Endothelial cell of umbilical vein (primary cell): ENCODE measurements at regions not wholly inside any gene's neighbourhood (a gene's known extent, or its start where the extent isn't known, plus 50 kb on each side); places are given as distances from the start of the nearest gene placed in this dataset.

Source experiments
- BruUV-seq: library from RNA; stranded (reverse); fragments of 400-500 nt; replicated peaks from 2 replicates; lab custom pipeline; 2021; lab: Mats Ljungman, UMichigan
- CTCF ChIA-PET: fragments of 300-600, 350-600 bp; sonication (Branson Sonifier 250); formaldehyde crosslinking; loops from one replicate; lab custom pipeline; 2021; ENCODE audit warnings: antibody characterized with exemption, inconsistent platforms; lab: Charles Lee
- POLR2A ChIA-PET: fragments of 300-600, 350-600 bp; sonication (Branson Sonifier 250); formaldehyde crosslinking; loops from one replicate; lab custom pipeline; 2021; ENCODE audit warnings: antibody characterized with exemption, inconsistent platforms; lab: Charles Lee
- DNase-seq: peaks from one replicate; pipeline ENCODE4 v3.0.0-alpha.2; 2011; ENCODE audit warnings: low read depth, low spot score
- FAIRE-seq: peaks from 2 replicates; lab custom pipeline; 2011; peaks lifted over from hg19 to GRCh38; lab: Jason Lieb, UNC
- H2AFZ ChIP-seq: 2 replicates; pipeline ENCODE4 v1.6.0; 2012; ENCODE audit warnings: low read depth, low read length, control low read depth, inconsistent platforms
- H3K27ac ChIP-seq: 2 replicates; pipeline ENCODE4 v1.5.1; 2011; ENCODE audit warnings: low read depth, mild to moderate bottlenecking, control low read depth, low read length, moderate library complexity; ENCODE audit not compliant: insufficient read depth
- H3K27me3 ChIP-seq, 2 experiments: 2 replicates each; pipeline versions ENCODE4 v1.6.0 to v1.6.1; 2011; ENCODE audit warnings: low read length in 2 of 2, mixed read lengths in 1 of 2; ENCODE audit not compliant: control insufficient read depth in 2 of 2, insufficient read depth in 2 of 2
- H3K36me3 ChIP-seq, 2 experiments: 2 replicates in 1 of 2; 3 replicates in 1 of 2; pipeline ENCODE4 v1.5.1; 2011; ENCODE audit warnings: low read length in 2 of 2, mild to moderate bottlenecking in 1 of 2, moderate library complexity in 1 of 2; ENCODE audit not compliant: control insufficient read depth in 2 of 2, insufficient read depth in 2 of 2; ENCODE audit errors: extremely low read depth in 1 of 2
- H3K4me1 ChIP-seq: 3 replicates; pipeline ENCODE4 v1.5.1; 2011; ENCODE audit warnings: mild to moderate bottlenecking, low read length; ENCODE audit not compliant: control insufficient read depth, insufficient read depth; ENCODE audit errors: extremely low read depth
- H3K4me2 ChIP-seq: 2 replicates; pipeline ENCODE4 v1.6.1; 2011; ENCODE audit warnings: low read length, control low read depth, mixed read lengths; ENCODE audit not compliant: insufficient read depth
- H3K4me3 ChIP-seq, 3 experiments: fragments of 200-600 bp in 1 of 3; sonication (generic), shearing (Covaris generic) in 1 of 3; replicated peaks in 1 of 3; 2 replicates each; pipeline ENCODE4 v1.5.1; 2011 to 2016; ENCODE audit warnings: control low read depth in 3 of 3, low read length in 3 of 3, mild to moderate bottlenecking in 2 of 3, inconsistent platforms in 1 of 3, low read depth in 1 of 3, moderate library complexity in 1 of 3; ENCODE audit not compliant: insufficient read depth in 1 of 3
- H3K79me2 ChIP-seq: 2 replicates; pipeline ENCODE4 v1.6.0; 2012; ENCODE audit warnings: low read length, inconsistent platforms; ENCODE audit not compliant: control insufficient read depth, insufficient read depth
- H3K9ac ChIP-seq: replicated peaks from 2 replicates; pipeline ENCODE3; 2011; ENCODE audit warnings: low read length, control low read depth; ENCODE audit not compliant: insufficient read depth; ENCODE audit errors: extremely low read depth
- H3K9me1 ChIP-seq: replicated peaks from 3 replicates; pipeline ENCODE4 v1.6.0; 2011; ENCODE audit warnings: mild to moderate bottlenecking, low read length; ENCODE audit not compliant: control insufficient read depth, insufficient read depth; ENCODE audit errors: extremely low read depth
- H3K9me3 ChIP-seq: replicated peaks from 2 replicates; pipeline ENCODE4 v1.5.1; 2012; ENCODE audit warnings: low read length, inconsistent platforms; ENCODE audit not compliant: control insufficient read depth, insufficient read depth
- H4K20me1 ChIP-seq: replicated peaks from 2 replicates; pipeline ENCODE3; 2011; ENCODE audit warnings: mild to moderate bottlenecking, low read length; ENCODE audit not compliant: control insufficient read depth, insufficient read depth; ENCODE audit errors: extremely low read depth
- EZH2 ChIP-seq: IDR thresholded peaks from 2 replicates; pipeline ENCODE4 v1.6.1; 2012; ENCODE audit warnings: borderline replicate concordance, low read depth, mild to moderate bottlenecking, moderate library complexity, low read length, inconsistent platforms; ENCODE audit not compliant: severe bottlenecking
- JUN ChIP-seq: IDR thresholded peaks from 2 replicates; pipeline ENCODE4 v1.6.1; 2011; ENCODE audit warnings: borderline replicate concordance, low read depth; ENCODE audit not compliant: insufficient read length, insufficient read depth
- POLR2AphosphoS5 ChIP-seq: IDR thresholded peaks from 2 replicates; pipeline ENCODE4 v1.6.1; 2012; ENCODE audit warnings: low read depth, mild to moderate bottlenecking, control low read depth, low read length, moderate library complexity; ENCODE audit not compliant: insufficient read depth
- dilution Hi-C: fragments of 300-500 bp; cut with MboI; formaldehyde crosslinking; loops from one replicate; pipeline ENCODE4 v1.15.0; 2019; ENCODE audit warnings: low sequenced_read_pairs; ENCODE audit not compliant: extremely low pct_ligation_motif_present
- intact Hi-C: fragments of 100-400 bp; cut with micrococcal nuclease; formaldehyde crosslinking; loops from one replicate; pipeline ENCODE4 v1.10.0; 2022
- TF ChIP-seq, protein P1 (sequence below): IDR thresholded peaks from 2 replicates; pipeline ENCODE4 v1.6.1; 2011; ENCODE audit not compliant: insufficient read depth, insufficient read length

DNA sequence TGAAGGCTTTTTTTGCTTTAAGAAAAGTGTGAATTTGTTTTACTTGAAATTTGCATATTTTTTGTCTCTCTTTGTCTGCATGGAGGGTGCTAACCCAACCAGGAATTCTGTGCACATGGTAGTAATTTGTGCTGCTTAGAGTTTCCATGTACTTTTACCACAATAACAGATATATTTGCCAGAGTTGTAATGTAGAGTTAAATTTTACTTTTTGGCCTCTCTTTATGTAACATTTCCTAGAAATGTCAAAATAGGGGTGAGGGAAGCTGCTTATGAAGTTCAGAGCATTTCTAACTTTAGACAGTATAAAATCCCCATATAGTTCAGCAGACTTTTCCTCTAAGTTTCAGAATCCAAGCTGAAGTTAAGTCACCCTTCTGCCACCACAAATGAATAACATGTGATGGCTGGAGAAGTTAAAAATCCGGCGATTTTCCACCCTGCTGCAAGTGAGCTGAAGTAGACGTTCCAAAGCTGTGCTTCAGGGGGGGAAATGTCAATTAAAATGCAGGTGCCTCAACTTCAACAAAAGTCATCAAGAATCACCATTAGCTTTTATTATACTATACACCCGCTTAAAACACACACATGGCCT lies 385.7 kb upstream of the NR2F2 start:
- Histone ChIP-seq H3K9me3 (no peaks in the 10 kb centered on the region), H3K36me3 (no peaks in the 10 kb centered on the region), H2AFZ (no peak overlapping the region), H4K20me1 (no peaks in the 10 kb centered on the region), H3K27ac (no peak overlapping the region), H3K79me2 (no peaks in the 10 kb centered on the region), H3K9me1 (no peaks in the 10 kb centered on the region), H3K4me1 (no peaks in the 10 kb centered on the region), H3K4me2 (no peak overlapping the region), H3K27me3 (no peaks in the 10 kb centered on the region), H3K4me3 (no peak overlapping the region), H3K9ac (no peak overlapping the region)
- no peak for FAIRE-seq
- no peak for DNase-seq
- dilution Hi-C loops = no loop called here
- POLR2A ChIA-PET = no interaction called here
- TF ChIP-seq EZH2 (no peak), POLR2AphosphoS5 (no peak)
- TF ChIP-seq, protein P1, sequence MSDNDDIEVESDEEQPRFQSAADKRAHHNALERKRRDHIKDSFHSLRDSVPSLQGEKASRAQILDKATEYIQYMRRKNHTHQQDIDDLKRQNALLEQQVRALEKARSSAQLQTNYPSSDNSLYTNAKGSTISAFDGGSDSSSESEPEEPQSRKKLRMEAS = no peak
- no TSS peak for BruUV-seq
- CTCF ChIA-PET = no interaction called here
- intact Hi-C loops = no loop called here

DNA sequence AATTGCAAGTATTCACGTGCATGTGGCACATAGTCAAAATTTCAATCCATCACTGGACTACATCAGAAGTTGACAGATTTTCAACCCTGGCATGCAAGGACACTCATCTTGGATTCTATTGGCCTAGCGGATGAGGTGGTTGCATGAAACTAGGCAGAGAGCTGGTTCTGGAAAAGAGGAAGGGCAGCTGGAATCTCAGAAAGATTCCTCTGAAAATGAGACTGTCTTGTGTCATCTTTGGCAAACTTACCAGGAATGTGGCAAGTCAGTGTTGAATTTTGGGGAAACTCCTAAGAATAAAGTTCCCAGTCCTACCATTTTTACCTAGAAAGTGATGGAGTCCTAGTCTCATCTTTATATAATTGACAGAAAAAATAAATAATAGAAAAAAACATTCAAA lies 384.3 kb upstream of the NR2F2 start:
- H4K20me1 ChIP-seq = no peaks in the 10 kb centered on the region
- H2AFZ ChIP-seq = no peak overlapping the region
- DNase-seq = no peak
- ChIA-PET POLR2A (no interaction called here), CTCF (no interaction called here)
- BruUV-seq = no TSS peak
- FAIRE-seq = no peak
- H3K9me1 ChIP-seq = no peaks in the 10 kb centered on the region
- H3K9me3 ChIP-seq = no peaks in the 10 kb centered on the region
- intact Hi-C loops (no loop called here), dilution Hi-C loops (no loop called here)
- H3K27ac ChIP-seq = no peak overlapping the region
- no peaks in the 10 kb centered on the region for H3K4me1 ChIP-seq
- H3K27me3 ChIP-seq = no peaks in the 10 kb centered on the region
- TF ChIP-seq JUN = no peak
- TF ChIP-seq EZH2 = no peak
- TF ChIP-seq, protein P1 = no peak
- H3K36me3 ChIP-seq = no peaks in the 10 kb centered on the region
- H3K4me3 ChIP-seq = no peak overlapping the region
- no peak overlapping the region for H3K4me2 ChIP-seq
- no peak overlapping the region for H3K9ac ChIP-seq
- no peaks in the 10 kb centered on the region for H3K79me2 ChIP-seq
